ENCODE measurements at regions not wholly inside any gene's neighbourhood (a gene's known extent, or its start where the extent isn't known, plus 50 kb on each side); places are given as distances from the start of the nearest gene placed in this dataset.

DNA sequence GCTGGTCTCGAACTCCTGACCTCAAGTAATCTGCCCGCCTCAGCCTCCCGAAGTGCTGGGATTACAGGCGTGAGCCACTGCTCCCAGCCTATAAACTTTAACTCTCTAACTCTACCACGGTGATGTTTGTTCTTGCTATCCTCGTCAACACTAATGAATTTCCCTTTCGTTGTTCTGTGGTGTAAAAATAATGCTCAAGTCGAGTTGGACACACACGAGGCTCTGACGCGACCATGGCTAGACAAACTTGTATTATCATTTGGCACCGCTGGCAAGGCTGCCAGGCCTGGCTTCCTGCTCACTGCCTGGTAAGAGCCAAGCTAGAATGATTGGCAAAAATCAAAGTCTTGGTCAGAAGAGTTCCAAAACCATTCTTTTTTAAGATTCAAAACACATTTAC is 167.0 kb upstream of the KLF6 start:
- TF ChIP-seq, protein P1, sequence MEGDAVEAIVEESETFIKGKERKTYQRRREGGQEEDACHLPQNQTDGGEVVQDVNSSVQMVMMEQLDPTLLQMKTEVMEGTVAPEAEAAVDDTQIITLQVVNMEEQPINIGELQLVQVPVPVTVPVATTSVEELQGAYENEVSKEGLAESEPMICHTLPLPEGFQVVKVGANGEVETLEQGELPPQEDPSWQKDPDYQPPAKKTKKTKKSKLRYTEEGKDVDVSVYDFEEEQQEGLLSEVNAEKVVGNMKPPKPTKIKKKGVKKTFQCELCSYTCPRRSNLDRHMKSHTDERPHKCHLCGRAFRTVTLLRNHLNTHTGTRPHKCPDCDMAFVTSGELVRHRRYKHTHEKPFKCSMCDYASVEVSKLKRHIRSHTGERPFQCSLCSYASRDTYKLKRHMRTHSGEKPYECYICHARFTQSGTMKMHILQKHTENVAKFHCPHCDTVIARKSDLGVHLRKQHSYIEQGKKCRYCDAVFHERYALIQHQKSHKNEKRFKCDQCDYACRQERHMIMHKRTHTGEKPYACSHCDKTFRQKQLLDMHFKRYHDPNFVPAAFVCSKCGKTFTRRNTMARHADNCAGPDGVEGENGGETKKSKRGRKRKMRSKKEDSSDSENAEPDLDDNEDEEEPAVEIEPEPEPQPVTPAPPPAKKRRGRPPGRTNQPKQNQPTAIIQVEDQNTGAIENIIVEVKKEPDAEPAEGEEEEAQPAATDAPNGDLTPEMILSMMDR (IDR thresholded peaks at IDR 0.05; ENCODE audit: low read depth, low read length), result no peak
- no peak for TF ChIP-seq POLR2A (IDR thresholded peaks at IDR 0.05; ENCODE audit: extremely low read depth, insufficient read length)
- TF ChIP-seq MYC (IDR thresholded peaks at IDR 0.05; ENCODE audit: low read depth, low read length), result no peak
- TF ChIP-seq MAX (IDR thresholded peaks at IDR 0.05; ENCODE audit: low read depth, low read length), result no peak

Data from NB4 (cell line).